H1 (cell line): ENCODE measurements at regions not wholly inside any gene's neighbourhood (a gene's known extent, or its start where the extent isn't known, plus 50 kb on each side); places are given as distances from the start of the nearest gene placed in this dataset.

Experiments used
- BACH1 ChIP-seq: IDR thresholded peaks from 2 replicates; pipeline ENCODE4 v1.6.1; 2012; ENCODE audit warnings: low read length, improper control_type of control experiment
- CHD2 ChIP-seq: IDR thresholded peaks from 2 replicates; pipeline ENCODE4 v1.6.1; 2012; ENCODE audit warnings: low read length, improper control_type of control experiment
- HDAC2 ChIP-seq, 2 experiments: fragments of 300-600 bp in 1 of 2; sonication (generic) in 1 of 2; IDR thresholded peaks; 2 replicates each; pipeline ENCODE4 v1.6.1; 2011 to 2012; ENCODE audit warnings: low read depth in 2 of 2, low read length in 2 of 2, mild to moderate bottlenecking in 2 of 2, moderate library complexity in 2 of 2, borderline replicate concordance in 1 of 2, inconsistent platforms in 1 of 2
- KDM4A ChIP-seq: IDR thresholded peaks from one replicate; pipeline ENCODE4 v1.7.1; 2012; ENCODE audit warnings: low read depth, mild to moderate bottlenecking, moderate library complexity, low read length, inconsistent platforms; ENCODE audit not compliant: severe bottlenecking
- KDM5A ChIP-seq: fragments of 200-600 bp; IDR thresholded peaks from 2 replicates; pipeline ENCODE4 v1.7.1; 2012; ENCODE audit warnings: mild to moderate bottlenecking, low read length, inconsistent platforms, mixed read lengths
- RAD21 ChIP-seq, 2 experiments: IDR thresholded peaks in 1 of 2; conservative IDR thresholded peaks in 1 of 2; 2 replicates each; pipeline ENCODE4 v1.6.1; 2011; ENCODE audit warnings: low read depth in 2 of 2, low read length in 2 of 2, improper control_type of control experiment in 1 of 2, inconsistent platforms in 1 of 2, mild to moderate bottlenecking in 1 of 2, moderate library complexity in 1 of 2
- SP1 ChIP-seq: IDR thresholded peaks from 2 replicates; pipeline ENCODE4 v1.6.1; 2011; ENCODE audit warnings: low read depth, low read length
- TF ChIP-seq, protein P1 (sequence below): IDR thresholded peaks from 2 replicates; pipeline ENCODE4 v1.6.1; 2011; ENCODE audit warnings: low read length, improper control_type of control experiment

- no peak for TF ChIP-seq CHD2
- TF ChIP-seq KDM5A = no peak
- TF ChIP-seq BACH1 = no peak
- no peak for TF ChIP-seq KDM4A
- no peak for TF ChIP-seq RAD21 (IDR thresholded peaks at IDR 0.05 in 1 of 2, conservative IDR thresholded peaks at IDR 0.05 in 1 of 2; ENCODE audit: low read depth in 2 of 2, low read length in 2 of 2)
- TF ChIP-seq HDAC2 (IDR thresholded peaks at IDR 0.05; ENCODE audit: borderline replicate concordance in 1 of 2, low read depth in 2 of 2, low read length in 2 of 2) = no peak
- TF ChIP-seq, protein P1, sequence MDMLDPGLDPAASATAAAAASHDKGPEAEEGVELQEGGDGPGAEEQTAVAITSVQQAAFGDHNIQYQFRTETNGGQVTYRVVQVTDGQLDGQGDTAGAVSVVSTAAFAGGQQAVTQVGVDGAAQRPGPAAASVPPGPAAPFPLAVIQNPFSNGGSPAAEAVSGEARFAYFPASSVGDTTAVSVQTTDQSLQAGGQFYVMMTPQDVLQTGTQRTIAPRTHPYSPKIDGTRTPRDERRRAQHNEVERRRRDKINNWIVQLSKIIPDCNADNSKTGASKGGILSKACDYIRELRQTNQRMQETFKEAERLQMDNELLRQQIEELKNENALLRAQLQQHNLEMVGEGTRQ = no peak
- no peak for TF ChIP-seq SP1
Measured at GRCh38 chr5:167051402-167051768, 1240.1 kb upstream of the WWC1 start (continued).
